K562 (cell line): ENCODE measurements at regions not wholly inside any gene's neighbourhood (a gene's known extent, or its start where the extent isn't known, plus 50 kb on each side); places are given as distances from the start of the nearest gene placed in this dataset.

Source experiments
- ESRRA ChIP-seq: fragments of 450-650 bp; IDR thresholded peaks from 2 replicates; pipeline ENCODE4 v1.6.1; 2014; ENCODE audit warnings: low read depth, mild to moderate bottlenecking, moderate library complexity, borderline replicate concordance
- SIN3A ChIP-seq, 2 experiments: fragments of 150-350 bp in 1 of 2; IDR thresholded peaks; 2 replicates each; pipeline ENCODE4 v1.6.1; 2011 to 2016; ENCODE audit warnings: borderline replicate concordance in 2 of 2, low read depth in 2 of 2, low read length in 2 of 2, mild to moderate bottlenecking in 2 of 2, moderate library complexity in 2 of 2; ENCODE audit not compliant: control insufficient read depth in 1 of 2
- TBL1XR1 ChIP-seq, 2 experiments: IDR thresholded peaks; 2 replicates each; pipeline ENCODE4 v1.6.1; 2012; ENCODE audit warnings: improper control_type of control experiment in 2 of 2, low read length in 2 of 2, mild to moderate bottlenecking in 1 of 2
- TF ChIP-seq, protein P1 (sequence below): fragments of 450-650 bp; IDR thresholded peaks from 2 replicates; pipeline ENCODE4 v1.6.1; 2016

DNA sequence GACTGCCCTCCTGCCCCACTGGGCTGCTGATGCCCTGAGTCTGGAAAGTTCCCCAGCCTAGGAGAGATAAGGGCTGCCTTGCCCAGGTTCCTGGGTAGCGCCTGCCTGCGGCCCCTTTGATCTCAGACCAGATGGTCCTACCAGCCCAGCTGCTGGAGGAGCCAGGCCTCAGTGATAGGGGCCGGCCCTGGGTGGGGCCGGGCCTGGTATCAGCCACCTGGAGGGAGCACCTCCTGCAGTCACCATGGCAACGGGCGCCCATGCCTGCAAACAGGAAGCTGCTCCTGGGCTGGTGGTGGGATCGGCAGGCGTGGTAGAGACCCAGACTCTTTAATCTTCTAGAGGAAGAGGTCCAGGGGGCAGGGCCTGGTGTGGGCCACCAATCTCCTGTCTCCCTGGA, 119.7 kb upstream of the WNT4 start:
- TF ChIP-seq ESRRA (no peak), SIN3A (IDR thresholded peaks at IDR 0.05; ENCODE audit: borderline replicate concordance in 2 of 2, control insufficient read depth in 1 of 2, low read depth in 2 of 2, low read length in 2 of 2) (no peak), TBL1XR1 (IDR thresholded peaks at IDR 0.05; ENCODE audit: low read length in 2 of 2) (no peak)
- TF ChIP-seq, protein P1, sequence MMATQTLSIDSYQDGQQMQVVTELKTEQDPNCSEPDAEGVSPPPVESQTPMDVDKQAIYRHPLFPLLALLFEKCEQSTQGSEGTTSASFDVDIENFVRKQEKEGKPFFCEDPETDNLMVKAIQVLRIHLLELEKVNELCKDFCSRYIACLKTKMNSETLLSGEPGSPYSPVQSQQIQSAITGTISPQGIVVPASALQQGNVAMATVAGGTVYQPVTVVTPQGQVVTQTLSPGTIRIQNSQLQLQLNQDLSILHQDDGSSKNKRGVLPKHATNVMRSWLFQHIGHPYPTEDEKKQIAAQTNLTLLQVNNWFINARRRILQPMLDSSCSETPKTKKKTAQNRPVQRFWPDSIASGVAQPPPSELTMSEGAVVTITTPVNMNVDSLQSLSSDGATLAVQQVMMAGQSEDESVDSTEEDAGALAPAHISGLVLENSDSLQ, result no peak
